ENCODE measurements at regions not wholly inside any gene's neighbourhood (a gene's known extent, or its start where the extent isn't known, plus 50 kb on each side); places are given as distances from the start of the nearest gene placed in this dataset.

- DNase-seq (ENCODE audit: low read depth in 1 of 2, low spot score in 1 of 2), result no peak
- TF ChIP-seq JUND (IDR thresholded peaks at IDR 0.05; ENCODE audit: low read depth), result no peak
- in situ Hi-C loops (cut with HindIII; ENCODE audit: low pct_unique_long_range_greater_than_20kb, low sequenced_read_pairs), result no loop called here
These were observed 378.0 kb downstream of the CPXCR1 start for GRCh38 chrX:89124985-89125384.

All from T47D (cell line).